IMR-90 (cell line): ENCODE measurements at regions not wholly inside any gene's neighbourhood (a gene's known extent, or its start where the extent isn't known, plus 50 kb on each side); places are given as distances from the start of the nearest gene placed in this dataset.

Source experiments
- BHLHE40 ChIP-seq: fragments of 150-350 bp; IDR thresholded peaks from 2 replicates; pipeline ENCODE4 v1.6.1; 2016; ENCODE audit warnings: mild to moderate bottlenecking, low read depth, low read length
- CEBPB ChIP-seq: IDR thresholded peaks from 2 replicates; pipeline ENCODE4 v1.6.1; 2012; ENCODE audit warnings: low read depth, low read length, improper control_type of control experiment
- CHD1 ChIP-seq: IDR thresholded peaks from 2 replicates; pipeline ENCODE4 v1.6.1; 2012; ENCODE audit warnings: low read depth, low read length, improper control_type of control experiment
- CTCF ChIP-seq: conservative IDR thresholded peaks from 2 replicates; pipeline ENCODE4 v1.5.1; 2012; ENCODE audit warnings: mild to moderate bottlenecking, low read depth, low read length, improper control_type of control experiment
- MAFK ChIP-seq: IDR thresholded peaks from 2 replicates; pipeline ENCODE4 v1.6.1; 2012; ENCODE audit warnings: low read depth, low read length, improper control_type of control experiment
- MXI1 ChIP-seq: IDR thresholded peaks from 2 replicates; pipeline ENCODE4 v1.6.1; 2012; ENCODE audit warnings: low read depth, mild to moderate bottlenecking, low read length, moderate library complexity, borderline replicate concordance
- NFE2L2 ChIP-seq: fragments of 150-350 bp; IDR thresholded peaks from 2 replicates; pipeline ENCODE4 v1.6.1; 2016; ENCODE audit warnings: low read depth, mild to moderate bottlenecking, low read length
- POLR2A ChIP-seq: IDR thresholded peaks from 2 replicates; pipeline ENCODE4 v1.6.1; 2012; ENCODE audit warnings: mild to moderate bottlenecking, low read depth, low read length
- RAD21 ChIP-seq: IDR thresholded peaks from 2 replicates; pipeline ENCODE4 v1.6.1; 2012; ENCODE audit warnings: low read length, improper control_type of control experiment
- RCOR1 ChIP-seq: IDR thresholded peaks from 2 replicates; pipeline ENCODE4 v1.6.1; 2012; ENCODE audit warnings: mild to moderate bottlenecking, low read length, improper control_type of control experiment; ENCODE audit not compliant: insufficient replicate concordance
- RFX5 ChIP-seq: IDR thresholded peaks from 2 replicates; pipeline ENCODE4 v1.8.0; 2012; ENCODE audit warnings: low read depth, mild to moderate bottlenecking, low read length, moderate library complexity
- SMC3 ChIP-seq: fragments of 150-350 bp; IDR thresholded peaks from 2 replicates; pipeline ENCODE4 v1.6.1; 2016; ENCODE audit warnings: low read depth, mild to moderate bottlenecking, antibody characterized with exemption, low read length, moderate library complexity
- TF ChIP-seq, protein P1 (sequence below): fragments of 150-350 bp; IDR thresholded peaks from 2 replicates; pipeline ENCODE4 v1.6.1; 2016; ENCODE audit warnings: low read depth, mild to moderate bottlenecking, low read length, moderate library complexity, borderline replicate concordance

DNA sequence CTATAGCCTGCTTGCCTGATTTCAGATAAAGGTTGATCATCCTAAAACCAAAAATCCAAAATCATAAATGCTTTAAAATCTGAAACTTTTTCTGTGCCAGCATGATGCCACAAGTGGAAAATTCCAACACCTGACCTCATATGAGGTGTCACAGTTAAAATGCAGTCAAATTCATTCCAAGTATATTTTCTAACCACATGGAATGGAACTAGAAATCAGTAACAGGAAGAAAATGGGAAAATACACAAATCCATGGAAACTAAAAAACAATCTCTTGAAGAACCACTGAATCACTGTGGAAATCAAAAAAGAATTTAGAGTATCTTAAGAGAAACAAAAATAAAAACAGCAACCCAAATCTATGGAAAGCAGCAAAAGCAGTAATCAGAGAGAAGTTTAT, 297.5 kb upstream of the COX7C start:
- TF ChIP-seq CTCF (no peak), POLR2A (no peak), CHD1 (no peak), RCOR1 (no peak), NFE2L2 (no peak), RAD21 (no peak), RFX5 (no peak), MAFK (no peak), SMC3 (no peak), BHLHE40 (no peak), CEBPB (no peak), MXI1 (no peak)
- TF ChIP-seq, protein P1, sequence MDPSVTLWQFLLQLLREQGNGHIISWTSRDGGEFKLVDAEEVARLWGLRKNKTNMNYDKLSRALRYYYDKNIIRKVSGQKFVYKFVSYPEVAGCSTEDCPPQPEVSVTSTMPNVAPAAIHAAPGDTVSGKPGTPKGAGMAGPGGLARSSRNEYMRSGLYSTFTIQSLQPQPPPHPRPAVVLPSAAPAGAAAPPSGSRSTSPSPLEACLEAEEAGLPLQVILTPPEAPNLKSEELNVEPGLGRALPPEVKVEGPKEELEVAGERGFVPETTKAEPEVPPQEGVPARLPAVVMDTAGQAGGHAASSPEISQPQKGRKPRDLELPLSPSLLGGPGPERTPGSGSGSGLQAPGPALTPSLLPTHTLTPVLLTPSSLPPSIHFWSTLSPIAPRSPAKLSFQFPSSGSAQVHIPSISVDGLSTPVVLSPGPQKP: no peak
